OCI-LY7 (cell line): ENCODE measurements at regions not wholly inside any gene's neighbourhood (a gene's known extent, or its start where the extent isn't known, plus 50 kb on each side); places are given as distances from the start of the nearest gene placed in this dataset.

Source experiments
- BruUV-seq: library from RNA; stranded (reverse); fragments of 400-500 nt; replicated peaks from 2 replicates; lab custom pipeline; 2021; lab: Mats Ljungman, UMichigan
- CTCF ChIA-PET: fragments of 300-600 bp; sonication (Branson Sonifier 250); formaldehyde crosslinking; loops from one replicate; lab custom pipeline; 2022; ENCODE audit warnings: antibody characterized with exemption; ENCODE audit not compliant: unreplicated experiment; lab: Charles Lee
- POLR2A ChIA-PET: fragments of 300-600 bp; sonication (Branson Sonifier 250); formaldehyde crosslinking; loops from one replicate; lab custom pipeline; 2022; ENCODE audit warnings: antibody characterized with exemption; lab: Charles Lee
- DNase-seq: peaks from one replicate; pipeline ENCODE4 v3.0.0-alpha.2; 2015; ENCODE audit warnings: low spot score
- H2AFZ ChIP-seq: fragments of 200-600 bp; sonication (generic), shearing (Covaris generic); 2 replicates; pipeline ENCODE4 v1.6.1; 2014; ENCODE audit warnings: mild to moderate bottlenecking, antibody characterized with exemption, low read length, moderate library complexity
- H3K27ac ChIP-seq: fragments of 200-600 bp; sonication (generic); 2 replicates; pipeline ENCODE4 v1.5.1; 2014; ENCODE audit warnings: mixed run types, low read depth, mild to moderate bottlenecking, moderate library complexity, low read length, inconsistent platforms; ENCODE audit not compliant: poor library complexity, severe bottlenecking
- H3K36me3 ChIP-seq: fragments of 200-600 bp; sonication (generic); 2 replicates; pipeline ENCODE4 v1.6.1; 2014; ENCODE audit warnings: mild to moderate bottlenecking, antibody characterized with exemption, low read length, moderate library complexity, mixed read lengths; ENCODE audit not compliant: insufficient read depth
- H3K4me1 ChIP-seq: fragments of 200-600 bp; sonication (generic); 2 replicates; pipeline ENCODE4 v1.5.1; 2014; ENCODE audit warnings: mild to moderate bottlenecking, low read length; ENCODE audit not compliant: insufficient read depth, poor library complexity, severe bottlenecking
- H3K4me2 ChIP-seq: fragments of 200-600 bp; sonication (generic); 2 replicates; pipeline ENCODE4 v1.6.1; 2014; ENCODE audit warnings: mild to moderate bottlenecking, low read length
- H3K4me3 ChIP-seq: fragments of 200-600 bp; sonication (generic); 2 replicates; pipeline ENCODE4 v1.5.1; 2014; ENCODE audit warnings: mild to moderate bottlenecking, low read depth, low read length; ENCODE audit not compliant: poor library complexity, severe bottlenecking
- H3K79me2 ChIP-seq: fragments of 200-600 bp; sonication (generic); 2 replicates; pipeline ENCODE4 v1.6.1; 2016; ENCODE audit warnings: low read depth, mild to moderate bottlenecking, low read length, moderate library complexity, mixed read lengths; ENCODE audit not compliant: insufficient read depth
- H3K9me2 ChIP-seq: fragments of 200-600 bp; sonication (generic); 2 replicates; pipeline ENCODE4 v1.6.1; 2016; ENCODE audit warnings: mild to moderate bottlenecking, low read length, mixed read lengths; ENCODE audit not compliant: insufficient read depth
- H3K9me3 ChIP-seq: fragments of 200-600 bp; sonication (generic); 2 replicates; pipeline ENCODE4 v1.6.1; 2014; ENCODE audit warnings: mild to moderate bottlenecking, mixed run types, low read length, mixed read lengths
- H4K20me1 ChIP-seq: fragments of 200-600 bp; sonication (generic); 2 replicates; pipeline ENCODE4 v1.6.1; 2014; ENCODE audit warnings: mild to moderate bottlenecking, antibody characterized with exemption, low read length, moderate library complexity, mixed read lengths; ENCODE audit not compliant: insufficient read depth
- CTCF ChIP-seq: fragments of 200-600 bp; sonication (generic); conservative IDR thresholded peaks from 2 replicates; pipeline ENCODE4 v1.5.1; 2014; ENCODE audit warnings: mild to moderate bottlenecking, antibody characterized with exemption, low read length, moderate library complexity, mixed read lengths
- EZH2phosphoT487 ChIP-seq: fragments of 200-600 bp; sonication (generic); IDR thresholded peaks from 2 replicates; pipeline ENCODE4 v1.6.1; 2018; ENCODE audit warnings: low read depth, borderline replicate concordance, mild to moderate bottlenecking, mixed run types, antibody characterized with exemption, low read length, moderate library complexity, mixed read lengths
- intact Hi-C: fragments of 100-400 bp; cut with micrococcal nuclease; formaldehyde crosslinking; loops from one replicate; pipeline ENCODE4 v1.10.0; 2022; ENCODE audit not compliant: unreplicated experiment

GRCh38 chr11:28481616-28482480 lies 373.7 kb downstream of the METTL15 start:
- Histone ChIP-seq H3K36me3 (no peaks in the 10 kb centered on the region), H3K79me2 (no peaks in the 10 kb centered on the region), H3K9me3 (no peaks in the 10 kb centered on the region), H3K27ac (no peak overlapping the region), H4K20me1 (no peaks in the 10 kb centered on the region), H3K4me3 (no peak overlapping the region), H2AFZ (no peak overlapping the region), H3K9me2 (no peaks in the 10 kb centered on the region), H3K4me1 (no peaks in the 10 kb centered on the region), H3K4me2 (no peak overlapping the region)
- no peak for TF ChIP-seq CTCF
- no peak for TF ChIP-seq EZH2phosphoT487
- no peak for DNase-seq
- ChIA-PET CTCF (no interaction called here), POLR2A (no interaction called here)
- intact Hi-C loops = no loop called here
- BruUV-seq = no TSS peak

- no peak for TF ChIP-seq CTCF
- no peak for TF ChIP-seq EZH2phosphoT487
- no peaks in the 10 kb centered on the region for H4K20me1 ChIP-seq
- no peak overlapping the region for H3K4me2 ChIP-seq
- H2AFZ ChIP-seq = no peak overlapping the region
- H3K9me3 ChIP-seq = no peaks in the 10 kb centered on the region
- H3K36me3 ChIP-seq = no peaks in the 10 kb centered on the region
- H3K9me2 ChIP-seq = no peaks in the 10 kb centered on the region
- no peaks in the 10 kb centered on the region for H3K4me1 ChIP-seq
- DNase-seq = no peak
- intact Hi-C loops = no loop called here
- ChIA-PET CTCF (no interaction called here), POLR2A (interaction anchor here (0.5 kb wide), 1 partner anchor 410 kb away, joined by 3 read pairs; no protein-coding TSS in a partner anchor)
- no peaks in the 10 kb centered on the region for H3K79me2 ChIP-seq
- no peak overlapping the region for H3K4me3 ChIP-seq
- no TSS peak for BruUV-seq
- no peak overlapping the region for H3K27ac ChIP-seq
Observed at GRCh38 chr11:28480406-28480805, 372.2 kb downstream of the METTL15 start.

- H3K79me2 ChIP-seq = no peaks in the 10 kb centered on the region
- DNase-seq = no peak
- CTCF ChIA-PET = no interaction called here
- H3K4me3 ChIP-seq = no peak overlapping the region
- intact Hi-C loops = no loop called here
- H3K4me1 ChIP-seq = no peaks in the 10 kb centered on the region
- H2AFZ ChIP-seq = no peak overlapping the region
- no peaks in the 10 kb centered on the region for H4K20me1 ChIP-seq
- no TSS peak for BruUV-seq
- POLR2A ChIA-PET = interaction anchor here (0.7 kb wide), 1 partner anchor 15 kb away, joined by 3 read pairs; no protein-coding TSS in a partner anchor
- TF ChIP-seq CTCF = no peak
- no peaks in the 10 kb centered on the region for H3K9me2 ChIP-seq
- H3K27ac ChIP-seq = no peak overlapping the region
- H3K4me2 ChIP-seq = no peak overlapping the region
- no peaks in the 10 kb centered on the region for H3K9me3 ChIP-seq
- H3K36me3 ChIP-seq = no peaks in the 10 kb centered on the region
Observed at GRCh38 chr11:28476864-28477263, 368.7 kb downstream of the METTL15 start.
